IPS DF 19.7 (cell line): ENCODE measurements at regions not wholly inside any gene's neighbourhood (a gene's known extent, or its start where the extent isn't known, plus 50 kb on each side); places are given as distances from the start of the nearest gene placed in this dataset.
"Not testable (repeated sequence)": the region's sequence is repeated elsewhere in the genome, so short reads cannot be mapped to it uniquely, and the experiment has no call there.

Source experiments
- DNase-seq: peaks from one replicate; pipeline ENCODE4 v3.0.0-alpha.2; 2013; ENCODE audit warnings: low read depth, low spot score

DNA sequence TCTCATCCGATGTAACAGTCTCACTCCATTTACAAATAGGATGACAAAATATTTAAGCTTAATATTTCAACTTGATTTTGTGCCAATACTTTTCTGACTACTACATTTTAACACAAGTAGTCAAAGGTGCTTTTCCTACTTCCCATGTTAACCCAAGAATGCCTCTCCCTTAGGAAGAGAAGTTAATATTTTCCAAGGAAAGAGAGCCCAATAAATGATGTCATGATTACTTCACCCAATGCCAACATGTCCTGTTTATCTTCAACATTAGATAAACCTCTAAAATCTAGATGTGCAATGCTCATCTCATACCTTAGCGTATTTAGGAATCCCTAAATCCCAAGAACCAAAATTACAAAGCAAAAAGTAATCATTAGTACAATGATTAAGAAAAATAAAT lies 156.7 kb upstream of the TENT5A start:
- no peak for DNase-seq

DNA sequence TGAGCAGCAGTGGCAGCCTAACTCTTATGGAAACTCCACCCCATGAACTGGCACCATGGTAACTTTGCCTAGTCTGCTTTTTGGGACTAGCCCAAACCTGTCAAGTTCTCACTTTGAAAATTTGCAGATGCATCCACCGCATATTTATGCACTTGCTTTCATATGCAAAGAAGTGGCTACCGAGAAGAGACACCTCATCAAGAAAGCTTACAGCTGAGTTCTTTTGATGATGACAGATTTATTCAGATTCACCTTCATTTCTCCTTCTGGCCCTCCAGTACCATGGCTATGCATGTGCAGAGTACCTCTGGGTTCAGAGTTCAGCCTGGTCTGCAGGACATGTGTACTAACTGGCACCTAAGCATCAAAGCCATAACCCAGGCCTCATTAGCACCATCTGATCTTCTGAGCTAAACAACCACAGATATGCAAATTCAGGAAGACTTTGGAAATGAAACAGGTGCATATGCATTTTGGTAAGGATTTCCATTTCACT lies 154.3 kb upstream of the TENT5A start:
- DNase-seq = no peak

DNA sequence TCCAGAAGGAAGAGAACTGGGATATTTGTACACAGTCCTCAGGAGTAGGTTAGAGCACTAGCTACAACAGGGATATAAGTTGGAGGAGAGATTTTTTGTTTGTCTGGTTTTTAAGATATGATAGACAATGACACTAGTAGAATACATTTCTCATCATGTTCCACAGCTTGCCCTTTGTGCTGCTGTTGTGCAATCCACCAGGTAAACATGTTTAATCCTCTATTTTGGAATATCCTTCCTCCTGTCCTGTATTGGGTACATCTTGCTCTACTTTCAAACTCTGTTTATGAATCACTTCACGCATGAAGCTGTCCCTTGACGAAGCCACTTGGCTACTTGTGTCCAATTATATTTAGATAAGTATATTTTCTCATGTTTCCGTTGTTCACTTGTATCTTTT lies 153.6 kb upstream of the TENT5A start:
- DNase-seq = no peak

DNA sequence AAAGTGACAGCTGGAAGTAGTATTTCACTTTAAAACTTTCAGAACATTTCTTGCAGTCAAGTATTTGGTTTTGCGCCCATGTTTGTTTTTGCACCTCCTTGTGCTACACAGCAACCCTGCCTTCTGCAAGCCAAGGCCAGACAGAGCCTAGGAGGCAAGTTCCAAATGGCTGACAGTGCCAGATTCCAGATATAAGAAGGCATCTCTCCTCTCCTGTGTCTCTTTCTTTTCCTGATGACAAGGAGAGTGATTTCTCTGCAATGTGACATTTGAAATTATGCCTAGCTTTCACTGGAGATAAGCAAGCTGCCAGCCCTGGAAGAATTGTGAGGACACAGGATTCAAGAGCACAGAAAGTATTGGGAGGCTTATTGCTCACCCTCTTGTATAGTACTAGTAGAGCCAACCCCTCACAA lies 149.1 kb upstream of the TENT5A start:
- DNase-seq = no peak

DNA sequence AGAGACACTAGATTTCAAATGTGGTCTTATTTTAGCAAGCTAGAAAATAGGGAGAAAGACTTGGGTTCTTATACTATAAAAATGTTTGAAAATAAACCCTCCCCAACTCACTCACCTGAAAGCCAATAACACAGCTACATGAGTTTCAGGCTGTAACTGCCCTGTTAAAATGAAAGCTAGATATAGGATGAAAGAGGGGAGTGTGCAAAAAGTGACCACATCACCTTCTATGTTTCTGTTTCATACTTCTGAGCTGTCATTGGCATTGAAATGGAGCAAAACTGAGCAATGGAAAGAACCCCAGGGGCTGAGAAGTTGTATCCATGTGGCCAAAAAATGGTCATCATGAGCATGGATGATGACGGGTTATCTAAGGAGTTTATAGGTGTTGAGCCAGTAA lies 148.1 kb upstream of the TENT5A start:
- no peak for DNase-seq

DNA sequence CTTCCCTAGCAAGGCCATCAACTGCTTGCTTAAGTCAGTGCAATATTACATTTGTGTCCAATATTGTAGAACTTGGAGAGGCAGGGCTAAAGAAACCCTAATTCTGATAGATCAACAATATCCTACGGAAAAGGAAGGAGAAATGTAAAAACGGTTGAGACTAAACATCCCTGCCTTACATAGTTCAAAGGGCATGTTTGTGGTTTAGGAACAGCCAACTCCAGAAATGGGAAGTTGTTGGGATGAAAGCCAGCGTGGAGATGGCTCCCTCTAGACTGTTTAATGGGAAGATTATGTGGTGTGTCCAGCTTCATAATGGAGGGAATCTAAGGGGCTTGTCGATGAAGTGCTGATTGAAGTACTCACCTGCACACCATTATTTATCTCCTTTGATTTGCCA lies 145.3 kb upstream of the TENT5A start:
- no peak for DNase-seq

DNA sequence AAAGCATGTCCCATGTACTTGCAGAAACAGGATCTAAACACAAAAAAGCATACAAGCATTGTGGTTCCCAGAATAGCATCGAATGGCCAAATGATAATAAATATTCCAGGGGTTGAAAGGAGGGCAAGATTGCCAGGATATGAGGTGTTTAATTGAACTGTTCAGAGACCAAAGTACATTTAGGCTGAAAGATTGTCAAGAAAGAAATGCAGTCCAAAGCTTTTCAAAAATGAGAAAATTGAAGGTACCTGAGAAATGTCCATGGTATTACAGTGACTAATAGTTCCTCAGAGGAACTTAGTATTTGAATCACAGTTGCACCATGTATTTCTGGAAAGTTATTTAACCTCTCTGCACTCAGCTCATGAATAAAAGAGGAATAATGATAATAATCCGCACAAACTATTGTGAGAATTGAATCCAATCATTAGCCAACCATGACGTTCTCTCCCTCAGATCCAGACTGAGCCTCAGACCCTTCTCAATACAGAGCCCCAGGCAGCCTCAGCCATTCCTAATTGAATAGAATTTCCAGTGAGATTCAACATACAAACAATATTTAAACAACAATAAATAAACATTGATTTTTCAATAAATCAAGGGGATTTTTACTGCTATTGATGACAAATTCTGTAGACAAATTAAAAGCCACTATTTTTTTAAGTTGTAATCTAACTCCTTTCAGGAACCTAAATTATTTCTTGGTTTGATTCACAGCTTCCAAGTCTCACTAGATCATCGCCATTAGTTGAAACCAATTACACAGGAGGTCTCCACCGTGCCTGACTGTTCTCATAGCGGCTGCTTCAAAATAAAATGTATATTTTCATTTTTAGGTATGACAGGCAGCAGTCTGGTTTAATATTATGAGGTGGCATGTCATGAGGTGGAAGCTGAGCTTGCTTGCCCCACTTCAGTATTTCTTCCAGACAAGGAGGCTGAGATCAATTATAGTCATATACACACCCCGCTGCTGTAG lies 144.3 kb upstream of the TENT5A start:
- no peak for DNase-seq

DNA sequence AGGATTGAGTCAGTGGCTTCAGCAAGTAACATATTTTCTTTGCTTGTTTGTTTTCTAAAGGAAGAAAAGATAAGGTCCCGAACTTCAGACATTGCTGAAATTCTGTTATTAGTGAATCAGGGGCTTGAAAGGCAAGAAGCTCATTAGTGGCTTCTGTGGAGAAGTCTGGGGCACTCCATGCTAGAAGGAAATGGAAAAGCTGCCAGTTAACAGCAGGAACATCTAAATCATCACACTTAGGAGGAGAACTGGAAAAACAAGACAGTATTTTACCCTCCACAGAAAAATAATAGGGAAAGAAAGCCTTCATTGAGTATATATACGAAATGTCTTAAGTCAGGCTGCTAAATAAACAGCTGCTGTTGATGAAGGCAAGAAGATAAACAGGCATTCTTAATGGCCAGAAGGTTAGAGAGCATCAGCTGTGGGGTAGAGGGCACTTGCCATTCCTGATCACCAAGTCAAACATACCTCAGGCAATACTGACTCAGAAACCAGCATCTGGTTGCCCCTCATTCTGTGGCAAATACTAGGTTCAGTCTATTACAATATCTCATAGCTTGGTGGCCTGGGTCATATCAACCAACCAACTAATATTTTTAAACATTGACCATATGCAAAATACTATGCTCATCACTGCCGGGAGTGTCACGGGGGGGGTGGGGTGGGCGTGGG lies 143.2 kb upstream of the TENT5A start:
- no peak for DNase-seq

DNA sequence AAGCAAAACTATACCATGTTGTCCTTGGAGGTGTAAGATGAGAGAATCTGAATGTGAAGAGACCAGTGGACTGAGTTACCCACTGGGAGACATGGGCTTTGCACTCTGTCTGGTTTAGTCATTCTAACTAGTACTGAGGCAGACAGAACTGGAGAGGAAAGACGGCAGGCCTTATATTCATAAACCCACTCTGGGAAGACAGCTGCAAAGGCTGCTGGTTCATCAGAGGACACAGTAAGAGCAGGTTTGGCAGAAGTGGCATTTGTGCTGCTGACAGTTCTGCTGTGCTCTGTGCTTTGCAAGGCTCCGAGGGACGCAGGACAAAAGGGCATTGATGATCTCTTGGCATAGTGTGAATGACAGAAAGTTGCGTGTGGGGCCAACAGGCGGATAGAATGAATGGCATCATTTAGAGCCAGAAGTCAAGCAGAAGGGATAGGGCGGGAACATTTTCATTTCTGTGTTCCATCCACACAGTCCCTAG lies 142.3 kb upstream of the TENT5A start:
- no peak for DNase-seq

DNA sequence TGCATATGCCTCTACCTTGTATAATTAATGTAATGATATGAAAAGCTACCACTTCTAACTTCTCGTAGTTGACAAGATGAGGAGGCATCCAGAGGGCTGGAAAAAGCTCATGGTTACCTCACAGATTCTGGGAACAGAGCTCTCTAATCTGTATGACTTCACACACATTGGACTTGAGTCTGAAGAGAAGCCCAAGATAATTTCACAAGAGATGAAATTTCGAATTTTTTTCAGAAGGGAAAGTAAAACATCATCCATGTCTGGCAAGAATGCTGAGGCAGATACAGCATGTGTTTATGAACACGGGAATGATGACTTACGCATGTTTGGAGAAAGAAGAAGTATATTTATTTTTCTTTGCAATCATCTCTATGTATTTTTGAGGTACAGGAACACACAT lies 141.8 kb upstream of the TENT5A start:
- DNase-seq = no peak

DNA sequence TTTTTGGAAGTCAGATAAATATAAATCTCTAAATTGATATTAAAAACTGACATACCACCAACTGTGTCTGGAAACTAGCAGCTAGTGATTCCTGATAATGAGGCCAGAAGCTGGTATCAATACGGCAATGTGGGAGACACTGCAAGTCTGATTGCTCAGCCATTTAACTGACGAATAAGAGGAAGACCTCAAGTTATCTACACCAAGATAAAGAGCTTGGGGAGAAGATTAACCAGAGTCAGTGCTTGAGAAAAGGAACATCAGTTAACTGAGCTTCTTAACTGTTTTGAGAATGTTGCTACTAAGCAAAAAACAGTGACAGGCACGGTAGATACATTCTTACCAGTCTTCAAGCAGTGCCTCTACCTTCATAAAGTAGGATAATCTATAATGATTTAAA lies 140.4 kb upstream of the TENT5A start:
- DNase-seq = no peak

DNA sequence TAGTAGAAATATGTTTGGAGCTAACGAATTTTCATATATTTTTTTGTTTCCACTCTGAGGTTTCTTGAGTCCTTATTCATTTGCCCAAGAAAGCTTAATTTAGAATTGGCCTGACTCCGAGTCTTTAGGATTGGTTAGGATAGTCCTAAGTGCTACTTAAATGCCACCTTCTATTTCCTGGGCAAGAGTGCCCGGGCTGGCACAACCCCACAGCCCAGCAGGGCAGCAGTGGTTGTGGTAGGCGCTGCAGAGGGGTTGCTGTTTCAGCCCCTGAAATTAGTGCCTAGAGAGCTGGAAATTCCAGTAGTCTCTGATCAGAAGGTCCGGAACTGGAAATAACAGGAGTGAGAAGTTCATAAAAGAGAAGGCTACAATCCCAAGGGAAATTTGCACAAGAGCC lies 139.4 kb upstream of the TENT5A start:
- DNase-seq = no peak

DNA sequence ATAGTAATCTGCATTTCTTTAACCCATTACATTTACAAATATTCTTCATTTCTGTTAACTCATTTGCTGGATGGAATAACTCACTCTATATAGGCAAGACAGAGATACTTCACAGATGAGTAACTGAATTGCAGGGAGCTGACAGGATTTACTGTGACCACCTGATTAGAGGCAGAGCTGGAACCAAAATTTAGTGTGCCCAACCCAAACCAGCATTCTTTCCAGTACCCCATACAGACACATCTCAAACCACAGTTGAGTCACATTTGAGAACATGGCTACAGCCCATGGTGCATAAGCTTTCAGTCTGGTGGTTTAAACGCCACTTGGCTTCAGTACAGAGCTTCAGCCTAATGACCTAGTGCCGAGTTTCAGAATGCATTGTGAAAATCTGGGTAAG lies 138.4 kb upstream of the TENT5A start:
- no peak for DNase-seq

DNA sequence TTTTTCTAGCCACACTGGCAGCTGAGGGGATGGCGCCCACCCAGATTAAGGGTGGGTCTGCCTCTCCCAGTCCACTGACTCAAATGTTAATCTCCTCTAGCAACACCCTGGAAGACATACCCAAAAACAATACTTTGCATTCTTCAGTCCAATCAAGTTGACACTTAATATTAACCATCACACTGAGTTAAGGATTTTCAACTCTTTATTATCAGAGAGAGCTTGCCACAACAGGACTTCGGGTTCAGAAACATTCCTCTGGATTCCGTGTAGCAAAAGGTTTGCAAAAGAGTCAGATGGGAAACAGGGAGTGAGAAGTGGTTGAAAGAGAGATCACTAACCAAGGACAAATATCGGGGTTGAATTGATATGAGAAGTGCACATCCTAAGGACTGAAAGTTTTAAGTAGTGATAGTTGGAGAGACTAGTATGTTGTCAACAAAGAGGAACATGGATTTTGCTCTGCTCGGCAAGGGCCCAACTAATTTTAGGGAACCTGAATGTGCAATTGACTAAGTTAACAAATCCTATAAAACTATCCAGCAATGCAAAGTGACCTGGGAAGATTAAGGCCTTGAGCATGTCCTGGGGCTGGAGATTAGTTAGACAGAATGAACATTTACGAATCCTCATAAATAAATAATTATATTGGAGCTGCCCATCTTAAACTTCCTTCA lies 137.0 kb upstream of the TENT5A start:
- no peak for DNase-seq

DNA sequence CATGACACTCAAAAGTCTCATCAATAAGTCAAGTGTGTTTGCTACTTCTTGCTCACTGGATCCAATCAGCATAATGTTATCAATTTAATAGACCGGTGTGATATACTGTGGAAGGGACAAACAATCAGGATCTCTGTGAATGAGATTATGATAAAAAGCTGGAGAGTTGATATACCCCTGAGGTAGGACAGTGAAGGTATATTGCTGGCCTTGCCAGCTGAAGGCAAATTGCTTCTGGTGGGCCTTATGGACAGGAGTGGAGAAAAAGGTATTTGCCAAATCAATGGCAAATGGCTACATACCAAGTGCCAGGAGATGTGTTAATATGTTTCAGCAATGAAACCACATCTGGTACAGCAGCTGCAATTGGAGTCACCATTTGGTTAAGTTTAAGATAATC lies 134.4 kb upstream of the TENT5A start:
- not testable (repeated sequence) for DNase-seq

DNA sequence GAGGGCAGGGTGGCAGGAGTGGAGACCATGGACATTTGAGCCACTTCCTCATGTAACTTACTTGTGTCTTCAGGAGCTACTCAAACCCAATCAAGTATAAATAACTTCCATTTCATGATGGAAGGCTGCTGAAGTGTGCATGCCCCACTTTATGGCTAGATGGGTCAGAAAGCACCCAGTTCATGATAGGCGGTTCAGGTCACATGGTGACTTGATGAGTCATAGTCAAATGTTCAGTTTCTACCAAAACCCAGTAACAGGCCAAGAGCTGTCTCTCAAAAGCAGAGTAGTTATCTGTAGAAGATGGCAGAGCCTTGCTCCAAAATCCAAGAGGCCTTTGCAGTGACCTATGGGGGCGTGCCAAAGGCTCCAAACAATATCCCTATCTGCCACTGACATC lies 133.7 kb upstream of the TENT5A start:
- DNase-seq = no peak

DNA sequence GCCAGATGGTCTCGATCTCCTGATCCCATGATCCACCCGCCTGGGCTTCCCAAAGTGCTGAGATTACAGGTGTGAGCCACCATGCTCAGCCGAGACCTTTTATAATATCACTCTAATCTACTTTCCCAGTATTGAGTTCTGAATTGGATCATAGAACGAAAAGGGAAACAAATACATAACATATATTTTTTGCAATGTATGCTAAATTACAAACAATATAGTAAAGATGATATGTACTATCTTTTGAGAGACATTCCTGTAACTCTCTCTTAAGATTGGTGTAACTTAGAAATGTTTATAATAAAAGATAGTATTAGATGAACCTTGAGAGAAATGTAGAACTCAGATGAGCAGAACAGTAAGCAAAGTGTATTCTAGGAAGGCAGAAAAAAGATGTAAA lies 129.2 kb upstream of the TENT5A start:
- no peak for DNase-seq

DNA sequence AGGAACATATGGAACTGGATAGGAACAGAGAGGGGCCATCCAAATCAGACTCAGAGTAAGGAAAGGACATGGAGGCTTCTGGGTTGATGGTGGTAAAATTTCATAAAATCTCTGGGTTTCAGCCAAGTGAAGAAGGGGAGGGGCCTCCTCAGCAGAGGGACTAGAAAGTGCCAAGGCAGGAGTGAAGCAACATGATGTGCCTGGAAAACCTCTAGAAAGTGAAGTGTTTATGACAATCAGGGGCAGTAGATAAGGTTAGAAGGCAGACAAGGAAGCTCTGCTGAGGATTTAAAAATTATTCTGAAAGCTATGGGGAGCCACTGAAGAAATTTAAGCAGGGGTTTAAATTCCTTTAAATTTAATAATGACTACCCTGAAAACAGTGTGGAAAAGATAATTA lies 126.0 kb upstream of the TENT5A start:
- no peak for DNase-seq

DNA sequence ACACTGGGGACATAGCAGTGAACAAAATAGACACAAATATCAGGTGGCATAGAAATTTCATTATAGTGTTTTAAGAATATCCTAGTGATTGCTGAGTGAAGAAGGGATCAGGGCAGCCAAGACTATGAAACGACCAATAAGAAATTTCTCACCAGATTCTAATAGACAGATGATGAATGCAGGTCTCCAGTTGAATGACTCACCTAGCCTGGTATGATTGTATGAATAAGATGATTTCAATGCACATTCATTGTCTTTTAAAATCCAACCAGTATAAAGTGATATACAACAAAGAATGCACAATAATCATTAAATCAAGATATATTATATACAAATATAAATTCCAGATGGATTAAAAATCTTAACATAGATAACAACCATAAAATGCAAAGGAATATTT lies 124.5 kb upstream of the TENT5A start:
- DNase-seq = no peak

DNA sequence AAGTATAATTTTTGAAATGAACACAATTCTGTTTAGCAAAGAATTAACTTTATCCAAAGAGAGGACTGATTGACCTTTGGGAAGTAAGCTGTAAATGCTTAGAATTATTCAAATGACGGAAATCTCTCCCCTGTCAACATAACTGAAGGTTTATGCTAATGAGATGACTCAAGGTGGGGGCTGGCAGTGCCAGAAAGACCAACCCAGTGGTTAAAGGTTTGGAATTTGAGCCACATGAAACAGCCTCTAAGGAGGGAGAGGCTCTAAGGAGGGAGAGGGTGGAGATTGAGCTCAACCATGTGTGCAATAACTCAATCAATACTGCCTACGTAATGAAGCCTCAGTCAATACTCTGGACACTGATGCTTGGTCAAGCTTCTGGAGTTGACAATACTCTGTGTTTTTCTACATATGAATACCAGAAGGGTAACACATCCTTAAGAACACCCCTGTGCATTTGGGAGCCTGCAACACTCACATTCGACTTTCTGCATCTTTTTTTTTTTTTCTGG lies 123.4 kb upstream of the TENT5A start:
- DNase-seq = no peak

DNA sequence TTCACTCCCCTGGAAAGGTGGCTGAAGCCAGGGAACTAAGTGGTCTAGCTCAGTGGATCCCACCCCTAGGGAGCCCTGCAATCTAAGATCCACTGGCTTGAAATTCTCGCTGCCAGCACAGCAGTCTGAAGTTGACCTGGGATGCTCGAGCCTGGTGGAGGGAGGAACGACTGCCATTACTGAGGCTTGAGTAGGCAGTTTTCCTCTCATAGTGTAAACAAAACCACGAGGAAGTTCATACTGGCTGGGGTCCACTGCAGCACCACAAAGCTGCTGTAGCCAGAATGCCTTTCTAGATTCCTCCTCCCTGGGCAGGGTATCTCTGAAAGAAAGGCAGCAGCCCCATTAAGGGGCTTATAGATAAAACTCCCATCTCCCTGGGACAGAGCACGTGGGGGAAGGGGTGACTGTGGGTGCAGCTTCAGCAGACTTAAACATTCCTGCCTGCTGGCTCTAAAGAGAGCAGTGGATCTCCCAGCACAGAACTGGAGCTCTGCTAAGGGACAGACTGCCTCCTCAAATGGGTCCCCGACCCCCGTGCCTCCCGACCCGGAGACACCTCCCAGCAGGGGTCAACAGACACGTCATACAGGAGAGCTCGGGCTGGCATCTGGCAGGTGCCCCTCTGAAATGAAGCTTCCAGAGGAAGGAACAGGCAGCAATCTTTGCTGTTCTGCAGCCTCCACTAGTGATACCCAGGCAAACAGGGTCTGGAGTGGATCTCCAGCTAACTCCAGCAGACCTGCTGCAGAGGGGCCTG lies 117.4 kb upstream of the TENT5A start:
- DNase-seq = not testable (repeated sequence)
